Endothelial cell (in vitro differentiated cells): ENCODE measurements at regions not wholly inside any gene's neighbourhood (a gene's known extent, or its start where the extent isn't known, plus 50 kb on each side); places are given as distances from the start of the nearest gene placed in this dataset.

Source experiments
- DNase-seq: peaks from one replicate; pipeline ENCODE4 v3.0.0; 2021; ENCODE audit warnings: low spot score
- H3K27ac Mint-ChIP-seq: one replicate; pipeline ENCODE4 v1.8.0; 2021; ENCODE audit warnings: mixed read lengths, inconsistent platforms; ENCODE audit not compliant: unreplicated experiment
- H3K27me3 Mint-ChIP-seq: one replicate; pipeline ENCODE4 v1.8.0; 2021; ENCODE audit warnings: mild to moderate bottlenecking, moderate library complexity, mixed read lengths, inconsistent platforms; ENCODE audit not compliant: unreplicated experiment
- H3K36me3 Mint-ChIP-seq: one replicate; pipeline ENCODE4 v1.8.0; 2021; ENCODE audit warnings: mild to moderate bottlenecking, low read depth, mixed read lengths, inconsistent platforms; ENCODE audit not compliant: unreplicated experiment
- H3K4me1 Mint-ChIP-seq: one replicate; pipeline ENCODE4 v1.8.0; 2021; ENCODE audit warnings: mild to moderate bottlenecking, mixed read lengths, inconsistent platforms; ENCODE audit not compliant: unreplicated experiment
- H3K4me3 Mint-ChIP-seq: one replicate; pipeline ENCODE4 v1.8.0; 2021; ENCODE audit warnings: mild to moderate bottlenecking, mixed read lengths, inconsistent platforms; ENCODE audit not compliant: unreplicated experiment
- H3K9me3 Mint-ChIP-seq: one replicate; pipeline ENCODE4 v1.8.0; 2021; ENCODE audit warnings: mixed read lengths, inconsistent platforms; ENCODE audit not compliant: unreplicated experiment
- TF ChIP-seq, protein P1 (sequence below): fragments of 200-600 bp; sonication (generic); IDR thresholded peaks from one replicate; pipeline ENCODE4 v1.5.0; 2021; ENCODE audit warnings: antibody characterized with exemption; ENCODE audit not compliant: unreplicated experiment

DNA sequence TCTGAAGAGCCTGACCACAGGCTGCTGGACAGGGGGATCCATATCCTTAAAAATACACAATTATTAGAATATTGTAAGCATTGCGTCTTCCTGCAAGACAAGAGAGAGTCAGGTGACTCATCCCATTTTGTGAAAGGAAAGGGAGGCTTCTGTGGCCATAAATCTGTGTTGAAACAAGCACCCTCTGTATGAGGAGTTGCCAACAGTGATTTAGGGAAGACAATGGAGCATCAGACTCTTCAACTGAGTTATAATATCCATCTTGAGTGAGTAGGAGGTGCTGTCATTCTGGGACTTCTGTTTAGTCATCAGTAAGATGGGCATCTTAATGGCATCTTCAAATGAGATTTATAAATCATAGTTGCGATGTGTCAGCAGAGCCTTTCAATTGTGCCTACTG, 554.5 kb downstream of the AACS start:
- no peak overlapping the region for H3K4me3 Mint-ChIP-seq
- no peaks in the 10 kb centered on the region for H3K4me1 Mint-ChIP-seq
- no peak for DNase-seq
- H3K9me3 Mint-ChIP-seq, result no peaks in the 10 kb centered on the region
- no peaks in the 10 kb centered on the region for H3K36me3 Mint-ChIP-seq
- no peak overlapping the region for H3K27ac Mint-ChIP-seq
- TF ChIP-seq, protein P1, sequence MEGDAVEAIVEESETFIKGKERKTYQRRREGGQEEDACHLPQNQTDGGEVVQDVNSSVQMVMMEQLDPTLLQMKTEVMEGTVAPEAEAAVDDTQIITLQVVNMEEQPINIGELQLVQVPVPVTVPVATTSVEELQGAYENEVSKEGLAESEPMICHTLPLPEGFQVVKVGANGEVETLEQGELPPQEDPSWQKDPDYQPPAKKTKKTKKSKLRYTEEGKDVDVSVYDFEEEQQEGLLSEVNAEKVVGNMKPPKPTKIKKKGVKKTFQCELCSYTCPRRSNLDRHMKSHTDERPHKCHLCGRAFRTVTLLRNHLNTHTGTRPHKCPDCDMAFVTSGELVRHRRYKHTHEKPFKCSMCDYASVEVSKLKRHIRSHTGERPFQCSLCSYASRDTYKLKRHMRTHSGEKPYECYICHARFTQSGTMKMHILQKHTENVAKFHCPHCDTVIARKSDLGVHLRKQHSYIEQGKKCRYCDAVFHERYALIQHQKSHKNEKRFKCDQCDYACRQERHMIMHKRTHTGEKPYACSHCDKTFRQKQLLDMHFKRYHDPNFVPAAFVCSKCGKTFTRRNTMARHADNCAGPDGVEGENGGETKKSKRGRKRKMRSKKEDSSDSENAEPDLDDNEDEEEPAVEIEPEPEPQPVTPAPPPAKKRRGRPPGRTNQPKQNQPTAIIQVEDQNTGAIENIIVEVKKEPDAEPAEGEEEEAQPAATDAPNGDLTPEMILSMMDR, result no peak
- no peaks in the 10 kb centered on the region for H3K27me3 Mint-ChIP-seq

DNA sequence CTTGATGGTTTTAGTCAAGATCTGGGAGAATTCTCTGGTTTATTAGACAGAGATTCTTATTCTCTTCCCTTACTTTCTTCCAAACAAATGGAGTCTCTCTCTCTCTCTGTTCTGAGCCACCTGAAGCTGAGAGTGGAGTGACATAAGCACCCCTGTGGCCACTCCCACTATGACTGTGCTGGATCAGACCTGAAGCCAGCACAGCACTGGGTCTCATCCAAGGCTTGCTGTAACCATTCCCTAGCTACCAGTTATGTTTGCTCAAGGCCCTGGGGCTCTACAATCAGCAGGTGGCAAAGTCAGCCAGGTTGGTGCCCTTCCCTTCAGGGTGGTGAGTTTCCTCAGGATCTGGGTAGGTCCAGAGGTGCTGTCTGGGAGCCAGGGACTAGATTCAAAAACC, 568.5 kb downstream of the AACS start:
- Mint-ChIP-seq H3K27ac (no peak overlapping the region), H3K36me3 (no peaks in the 10 kb centered on the region), H3K27me3 (no peaks in the 10 kb centered on the region), H3K4me3 (no peak overlapping the region), H3K9me3 (no peaks in the 10 kb centered on the region), H3K4me1 (no peaks in the 10 kb centered on the region)
- TF ChIP-seq, protein P1, result no peak
- DNase-seq, result no peak

DNA sequence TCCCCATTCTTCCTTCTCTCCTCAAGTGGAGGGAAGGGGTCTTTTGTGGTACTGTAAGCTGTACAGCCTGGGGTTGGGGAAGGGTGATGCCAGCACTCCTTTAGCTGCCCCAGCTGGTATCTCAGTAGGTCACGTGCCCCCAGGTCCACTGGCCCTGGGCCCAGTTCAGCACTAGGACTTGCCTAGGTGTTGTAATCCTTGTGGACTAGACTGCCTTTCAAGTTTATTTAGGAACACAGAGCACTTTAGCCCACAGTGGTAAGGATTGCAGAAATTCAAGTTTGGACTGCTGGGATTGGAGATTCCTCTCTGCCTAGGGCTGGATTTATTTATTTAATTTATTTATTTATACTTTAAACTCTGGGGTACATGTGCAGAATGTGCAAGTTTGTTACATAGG, 569.6 kb downstream of the AACS start:
- Mint-ChIP-seq H3K27me3 (no peaks in the 10 kb centered on the region), H3K4me1 (no peaks in the 10 kb centered on the region), H3K9me3 (no peaks in the 10 kb centered on the region), H3K27ac (no peak overlapping the region), H3K36me3 (no peaks in the 10 kb centered on the region), H3K4me3 (no peak overlapping the region)
- TF ChIP-seq, protein P1, result no peak
- no peak for DNase-seq

DNA sequence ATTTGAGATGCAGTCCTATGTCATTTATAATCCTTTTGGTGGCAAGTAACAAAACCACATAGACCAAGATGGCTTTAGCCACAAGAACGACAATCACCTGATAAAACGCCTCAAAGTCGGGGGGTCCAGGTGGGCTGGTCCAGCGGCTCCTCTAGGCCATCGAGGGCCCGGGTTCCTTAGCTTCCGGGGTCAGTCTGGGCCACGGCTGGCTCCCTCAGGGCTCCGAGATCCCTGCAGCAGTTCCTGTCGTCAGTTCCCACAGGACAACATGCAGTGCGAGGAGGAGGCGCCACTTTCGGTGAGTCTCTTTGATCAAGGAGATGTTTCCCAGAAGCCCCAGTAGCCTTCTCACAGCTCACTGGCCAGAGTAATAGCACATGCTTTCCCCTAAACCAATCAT, 574.6 kb downstream of the AACS start:
- TF ChIP-seq, protein P1, result no peak
- Mint-ChIP-seq H3K4me1 (no peaks in the 10 kb centered on the region), H3K4me3 (no peak overlapping the region), H3K9me3 (no peaks in the 10 kb centered on the region), H3K27ac (no peak overlapping the region), H3K36me3 (no peaks in the 10 kb centered on the region), H3K27me3 (no peaks in the 10 kb centered on the region)
- no peak for DNase-seq

DNA sequence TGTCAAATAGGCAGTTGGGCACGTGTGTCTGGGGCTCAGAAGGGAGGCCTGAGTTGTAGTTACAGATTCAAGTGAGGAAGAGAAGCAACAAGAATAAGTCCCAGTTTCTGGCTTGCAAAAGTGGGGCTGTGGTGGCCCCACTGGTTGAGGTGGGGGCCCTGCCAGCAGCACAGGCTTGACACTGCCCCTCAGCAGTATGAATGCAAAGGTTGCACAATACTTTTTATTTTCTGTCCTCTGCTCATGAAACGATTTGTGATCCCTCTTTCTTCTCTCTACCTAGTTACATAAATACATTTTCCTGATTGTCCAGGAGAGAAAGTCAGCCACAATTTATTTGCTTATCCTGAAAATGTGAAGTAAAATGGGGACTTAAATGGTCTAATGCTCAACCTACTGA, 577.8 kb downstream of the AACS start:
- Mint-ChIP-seq H3K27me3 (no peaks in the 10 kb centered on the region), H3K36me3 (no peaks in the 10 kb centered on the region), H3K4me1 (peaks cover 2% of the 10 kb centered on the region), H3K27ac (no peak overlapping the region), H3K4me3 (no peak overlapping the region), H3K9me3 (no peaks in the 10 kb centered on the region)
- TF ChIP-seq, protein P1, result no peak
- no peak for DNase-seq
